ENCODE measurements at regions not wholly inside any gene's neighbourhood (a gene's known extent, or its start where the extent isn't known, plus 50 kb on each side); places are given as distances from the start of the nearest gene placed in this dataset.

DNA sequence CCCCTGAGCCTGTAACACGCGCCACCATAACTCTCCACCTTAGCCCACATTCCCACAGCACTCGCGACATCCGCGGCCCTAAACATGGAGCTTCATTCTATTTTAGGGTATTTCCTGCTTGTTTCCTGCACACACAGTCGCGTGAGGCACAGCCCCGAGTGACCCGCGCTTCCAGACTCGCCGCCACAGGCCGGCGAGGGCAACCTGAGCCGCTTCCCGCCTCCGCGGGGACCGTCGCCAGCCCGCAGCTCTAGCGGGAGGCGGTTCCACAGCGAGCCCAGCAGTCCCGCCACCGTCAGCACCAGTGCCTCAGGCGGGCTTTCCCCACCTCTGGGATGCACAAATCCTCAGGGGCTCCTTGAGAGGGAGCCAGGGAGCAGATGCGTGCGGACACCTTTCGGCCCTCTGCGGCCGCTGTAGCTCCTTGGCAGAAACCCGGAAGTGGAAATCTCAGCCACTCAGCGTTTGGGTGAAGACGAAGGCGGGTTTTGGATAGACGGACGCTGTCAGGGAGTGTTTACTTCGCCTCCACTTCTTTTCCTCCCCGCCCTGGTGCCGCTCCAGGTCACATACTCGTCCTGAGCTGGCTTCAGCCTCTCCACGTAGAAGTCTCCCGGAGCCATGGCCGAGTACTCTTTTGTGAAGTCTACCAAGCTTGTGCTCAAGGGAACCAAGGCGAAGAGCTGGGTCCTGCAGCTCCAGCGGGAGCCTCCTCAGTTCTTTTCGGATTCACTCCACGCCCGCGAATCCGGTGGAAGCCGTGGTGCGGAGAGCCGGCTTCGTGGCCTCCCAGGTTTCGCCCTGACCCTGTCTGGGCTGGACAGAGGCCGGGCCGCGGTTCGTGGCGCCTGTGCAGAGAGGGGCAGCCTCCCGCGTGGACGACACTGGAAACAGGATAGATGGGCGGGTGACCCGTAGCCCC lies 2177.4 kb upstream of the DEFB115 start:
- TF ChIP-seq, protein P1, sequence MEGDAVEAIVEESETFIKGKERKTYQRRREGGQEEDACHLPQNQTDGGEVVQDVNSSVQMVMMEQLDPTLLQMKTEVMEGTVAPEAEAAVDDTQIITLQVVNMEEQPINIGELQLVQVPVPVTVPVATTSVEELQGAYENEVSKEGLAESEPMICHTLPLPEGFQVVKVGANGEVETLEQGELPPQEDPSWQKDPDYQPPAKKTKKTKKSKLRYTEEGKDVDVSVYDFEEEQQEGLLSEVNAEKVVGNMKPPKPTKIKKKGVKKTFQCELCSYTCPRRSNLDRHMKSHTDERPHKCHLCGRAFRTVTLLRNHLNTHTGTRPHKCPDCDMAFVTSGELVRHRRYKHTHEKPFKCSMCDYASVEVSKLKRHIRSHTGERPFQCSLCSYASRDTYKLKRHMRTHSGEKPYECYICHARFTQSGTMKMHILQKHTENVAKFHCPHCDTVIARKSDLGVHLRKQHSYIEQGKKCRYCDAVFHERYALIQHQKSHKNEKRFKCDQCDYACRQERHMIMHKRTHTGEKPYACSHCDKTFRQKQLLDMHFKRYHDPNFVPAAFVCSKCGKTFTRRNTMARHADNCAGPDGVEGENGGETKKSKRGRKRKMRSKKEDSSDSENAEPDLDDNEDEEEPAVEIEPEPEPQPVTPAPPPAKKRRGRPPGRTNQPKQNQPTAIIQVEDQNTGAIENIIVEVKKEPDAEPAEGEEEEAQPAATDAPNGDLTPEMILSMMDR (conservative IDR thresholded peaks at IDR 0.05) = peak; percentile 23; the same call in 1 of the 2 replicates
- TF ChIP-seq ZFX (IDR thresholded peaks at IDR 0.05) = 0 out of 2 replicates have a peak, but pooled peaks have one; percentile 20
